ENCODE measurements at regions not wholly inside any gene's neighbourhood (a gene's known extent, or its start where the extent isn't known, plus 50 kb on each side); places are given as distances from the start of the nearest gene placed in this dataset.
"Not testable (repeated sequence)": the region's sequence is repeated elsewhere in the genome, so short reads cannot be mapped to it uniquely, and the experiment has no call there.

DNA sequence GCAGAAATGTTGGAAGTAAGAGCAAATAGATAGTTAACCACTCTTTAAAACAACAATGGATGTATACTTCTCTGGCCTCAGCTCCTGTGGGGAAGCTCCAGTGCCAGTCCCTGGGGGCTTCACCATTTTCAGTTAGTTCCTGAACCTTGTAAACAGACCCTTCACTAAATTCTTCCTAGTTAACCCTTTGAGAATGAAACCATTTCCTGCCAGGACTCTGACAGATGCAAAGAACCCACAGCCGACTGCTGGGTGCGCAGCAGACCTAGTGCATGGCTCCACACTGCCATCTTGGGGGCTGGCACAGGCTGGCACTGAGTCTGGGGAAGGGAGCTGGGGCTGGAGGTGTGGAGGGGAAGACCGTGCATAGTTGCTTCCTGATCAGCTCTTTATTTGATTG is 244.4 kb downstream of the CEP170 start:
- TF ChIP-seq, protein P1, sequence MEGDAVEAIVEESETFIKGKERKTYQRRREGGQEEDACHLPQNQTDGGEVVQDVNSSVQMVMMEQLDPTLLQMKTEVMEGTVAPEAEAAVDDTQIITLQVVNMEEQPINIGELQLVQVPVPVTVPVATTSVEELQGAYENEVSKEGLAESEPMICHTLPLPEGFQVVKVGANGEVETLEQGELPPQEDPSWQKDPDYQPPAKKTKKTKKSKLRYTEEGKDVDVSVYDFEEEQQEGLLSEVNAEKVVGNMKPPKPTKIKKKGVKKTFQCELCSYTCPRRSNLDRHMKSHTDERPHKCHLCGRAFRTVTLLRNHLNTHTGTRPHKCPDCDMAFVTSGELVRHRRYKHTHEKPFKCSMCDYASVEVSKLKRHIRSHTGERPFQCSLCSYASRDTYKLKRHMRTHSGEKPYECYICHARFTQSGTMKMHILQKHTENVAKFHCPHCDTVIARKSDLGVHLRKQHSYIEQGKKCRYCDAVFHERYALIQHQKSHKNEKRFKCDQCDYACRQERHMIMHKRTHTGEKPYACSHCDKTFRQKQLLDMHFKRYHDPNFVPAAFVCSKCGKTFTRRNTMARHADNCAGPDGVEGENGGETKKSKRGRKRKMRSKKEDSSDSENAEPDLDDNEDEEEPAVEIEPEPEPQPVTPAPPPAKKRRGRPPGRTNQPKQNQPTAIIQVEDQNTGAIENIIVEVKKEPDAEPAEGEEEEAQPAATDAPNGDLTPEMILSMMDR (conservative IDR thresholded peaks at IDR 0.05; ENCODE audit: low read depth in 2 of 2), result peak; percentile 31 to 38; a peak in 3 of 4 replicates
- TF ChIP-seq, protein P2, sequence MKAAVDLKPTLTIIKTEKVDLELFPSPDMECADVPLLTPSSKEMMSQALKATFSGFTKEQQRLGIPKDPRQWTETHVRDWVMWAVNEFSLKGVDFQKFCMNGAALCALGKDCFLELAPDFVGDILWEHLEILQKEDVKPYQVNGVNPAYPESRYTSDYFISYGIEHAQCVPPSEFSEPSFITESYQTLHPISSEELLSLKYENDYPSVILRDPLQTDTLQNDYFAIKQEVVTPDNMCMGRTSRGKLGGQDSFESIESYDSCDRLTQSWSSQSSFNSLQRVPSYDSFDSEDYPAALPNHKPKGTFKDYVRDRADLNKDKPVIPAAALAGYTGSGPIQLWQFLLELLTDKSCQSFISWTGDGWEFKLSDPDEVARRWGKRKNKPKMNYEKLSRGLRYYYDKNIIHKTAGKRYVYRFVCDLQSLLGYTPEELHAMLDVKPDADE (IDR thresholded peaks at IDR 0.05), result not testable (repeated sequence)
- not testable (repeated sequence) for TF ChIP-seq JUNB (IDR thresholded peaks at IDR 0.05; ENCODE audit: unreplicated experiment); POLR2AphosphoS5 (IDR thresholded peaks at IDR 0.05; ENCODE audit: low read depth); EZH2 (IDR thresholded peaks at IDR 0.05; ENCODE audit: low read depth, unreplicated experiment); ZNF114 (CRISPR knock-in tag; IDR thresholded peaks at IDR 0.05)
- TF ChIP-seq, protein P3, sequence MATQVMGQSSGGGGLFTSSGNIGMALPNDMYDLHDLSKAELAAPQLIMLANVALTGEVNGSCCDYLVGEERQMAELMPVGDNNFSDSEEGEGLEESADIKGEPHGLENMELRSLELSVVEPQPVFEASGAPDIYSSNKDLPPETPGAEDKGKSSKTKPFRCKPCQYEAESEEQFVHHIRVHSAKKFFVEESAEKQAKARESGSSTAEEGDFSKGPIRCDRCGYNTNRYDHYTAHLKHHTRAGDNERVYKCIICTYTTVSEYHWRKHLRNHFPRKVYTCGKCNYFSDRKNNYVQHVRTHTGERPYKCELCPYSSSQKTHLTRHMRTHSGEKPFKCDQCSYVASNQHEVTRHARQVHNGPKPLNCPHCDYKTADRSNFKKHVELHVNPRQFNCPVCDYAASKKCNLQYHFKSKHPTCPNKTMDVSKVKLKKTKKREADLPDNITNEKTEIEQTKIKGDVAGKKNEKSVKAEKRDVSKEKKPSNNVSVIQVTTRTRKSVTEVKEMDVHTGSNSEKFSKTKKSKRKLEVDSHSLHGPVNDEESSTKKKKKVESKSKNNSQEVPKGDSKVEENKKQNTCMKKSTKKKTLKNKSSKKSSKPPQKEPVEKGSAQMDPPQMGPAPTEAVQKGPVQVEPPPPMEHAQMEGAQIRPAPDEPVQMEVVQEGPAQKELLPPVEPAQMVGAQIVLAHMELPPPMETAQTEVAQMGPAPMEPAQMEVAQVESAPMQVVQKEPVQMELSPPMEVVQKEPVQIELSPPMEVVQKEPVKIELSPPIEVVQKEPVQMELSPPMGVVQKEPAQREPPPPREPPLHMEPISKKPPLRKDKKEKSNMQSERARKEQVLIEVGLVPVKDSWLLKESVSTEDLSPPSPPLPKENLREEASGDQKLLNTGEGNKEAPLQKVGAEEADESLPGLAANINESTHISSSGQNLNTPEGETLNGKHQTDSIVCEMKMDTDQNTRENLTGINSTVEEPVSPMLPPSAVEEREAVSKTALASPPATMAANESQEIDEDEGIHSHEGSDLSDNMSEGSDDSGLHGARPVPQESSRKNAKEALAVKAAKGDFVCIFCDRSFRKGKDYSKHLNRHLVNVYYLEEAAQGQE (IDR thresholded peaks at IDR 0.05; ENCODE audit: unreplicated experiment), result not testable (repeated sequence)

All from GM23338 (cell line).